GM21786 (cell line): ENCODE measurements at regions not wholly inside any gene's neighbourhood (a gene's known extent, or its start where the extent isn't known, plus 50 kb on each side); places are given as distances from the start of the nearest gene placed in this dataset.

ENCODE experiments used
- ATAC-seq: cut with Tn5 transposase; IDR thresholded peaks from one replicate; pipeline ENCODE4 v1.9.1; 2021; ENCODE audit not compliant: unreplicated experiment

GRCh38 chr1:168958562-168959289 is 147.8 kb upstream of the ATP1B1 start:
- no peak for ATAC-seq

GRCh38 chr1:168959382-168959781 is 147.1 kb upstream of the ATP1B1 start:
- no peak for ATAC-seq

- ATAC-seq: no peak
Observed at GRCh38 chr1:168960114-168960513, 146.4 kb upstream of the ATP1B1 start.

GRCh38 chr1:168960595-168960994 is 145.9 kb upstream of the ATP1B1 start:
- ATAC-seq: no peak

- no peak for ATAC-seq
Observed at GRCh38 chr1:168963601-168964000, 142.9 kb upstream of the ATP1B1 start.

GRCh38 chr1:168964478-168964877 is 142.0 kb upstream of the ATP1B1 start:
- ATAC-seq: no peak

GRCh38 chr1:168966217-168966616 is 140.3 kb upstream of the ATP1B1 start:
- no peak for ATAC-seq

GRCh38 chr1:168966636-168967035 is 139.9 kb upstream of the ATP1B1 start:
- ATAC-seq: no peak

- ATAC-seq: no peak
Observed at GRCh38 chr1:168970926-168971659, 135.4 kb upstream of the ATP1B1 start.

- ATAC-seq: no peak
Observed at GRCh38 chr1:168972225-168972624, 134.3 kb upstream of the ATP1B1 start.

GRCh38 chr1:168972887-168973286 is 133.6 kb upstream of the ATP1B1 start:
- no peak for ATAC-seq

GRCh38 chr1:168974117-168974516 is 132.4 kb upstream of the ATP1B1 start:
- ATAC-seq: no peak

GRCh38 chr1:168974611-168975010 is 131.9 kb upstream of the ATP1B1 start:
- no peak for ATAC-seq

GRCh38 chr1:168976267-168976666 is 130.2 kb upstream of the ATP1B1 start:
- no peak for ATAC-seq

- no peak for ATAC-seq
Observed at GRCh38 chr1:168977618-168978017, 128.9 kb upstream of the ATP1B1 start.

GRCh38 chr1:168979276-168979675 is 127.2 kb upstream of the ATP1B1 start:
- no peak for ATAC-seq

- no peak for ATAC-seq
Observed at GRCh38 chr1:168980180-168980579, 126.3 kb upstream of the ATP1B1 start.

- no peak for ATAC-seq
Observed at GRCh38 chr1:168980656-168981055, 125.8 kb upstream of the ATP1B1 start.

GRCh38 chr1:168982778-168983177 is 123.7 kb upstream of the ATP1B1 start:
- ATAC-seq: no peak

- ATAC-seq: no peak
Observed at GRCh38 chr1:168987330-168987729, 119.2 kb upstream of the ATP1B1 start.

GRCh38 chr1:168987923-168988322 is 118.6 kb upstream of the ATP1B1 start:
- ATAC-seq: no peak

GRCh38 chr1:168989985-168990384 is 116.5 kb upstream of the ATP1B1 start:
- ATAC-seq: no peak
